HG03175 (cell line): ENCODE measurements at regions not wholly inside any gene's neighbourhood (a gene's known extent, or its start where the extent isn't known, plus 50 kb on each side); places are given as distances from the start of the nearest gene placed in this dataset.

Experiments
- ATAC-seq: cut with Tn5 transposase; IDR thresholded peaks from one replicate; pipeline ENCODE4 v1.9.1; 2021; ENCODE audit warnings: mild to moderate bottlenecking, moderate library complexity; ENCODE audit not compliant: unreplicated experiment

DNA sequence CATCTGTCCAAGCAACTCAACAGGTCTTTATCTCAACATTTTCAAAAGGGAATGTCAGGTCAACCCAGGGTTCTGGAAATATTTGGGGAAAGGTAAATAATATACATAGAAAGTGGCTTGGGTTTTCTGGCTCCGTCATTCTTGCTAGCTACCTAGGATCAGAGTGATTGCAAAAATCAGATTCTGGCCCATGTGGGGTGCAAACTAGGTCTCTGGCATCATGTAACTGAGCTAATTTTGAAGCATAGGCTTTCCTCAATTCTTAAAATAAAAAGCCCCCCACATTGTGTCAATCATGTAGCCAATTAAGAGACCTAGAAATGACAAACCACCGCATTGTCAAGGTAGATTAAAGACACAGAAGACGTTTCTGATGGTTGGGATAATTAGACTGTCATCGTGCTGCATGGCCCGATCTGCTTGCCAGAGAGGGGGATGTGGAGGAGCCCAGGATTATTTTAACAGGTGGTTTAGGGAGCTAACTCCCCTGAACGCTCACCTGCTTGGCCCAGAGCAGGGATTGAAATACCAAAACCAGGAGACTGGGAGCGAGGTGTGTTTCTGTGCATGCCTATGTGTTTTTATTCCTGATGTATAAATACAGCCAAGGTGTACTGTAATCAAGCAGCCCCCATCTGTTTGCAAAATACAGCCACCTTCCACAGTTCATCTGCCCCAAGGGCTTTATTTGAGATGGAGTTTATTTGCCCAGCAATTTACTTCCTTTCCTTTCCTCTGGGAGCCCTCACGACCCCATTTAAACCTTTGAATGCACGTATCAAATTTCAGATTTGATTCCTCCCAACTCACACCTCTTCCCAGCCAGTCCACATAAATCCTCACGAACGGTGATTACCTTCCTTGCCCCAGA is 189.5 kb downstream of the TTC8 start:
- no peak for ATAC-seq

DNA sequence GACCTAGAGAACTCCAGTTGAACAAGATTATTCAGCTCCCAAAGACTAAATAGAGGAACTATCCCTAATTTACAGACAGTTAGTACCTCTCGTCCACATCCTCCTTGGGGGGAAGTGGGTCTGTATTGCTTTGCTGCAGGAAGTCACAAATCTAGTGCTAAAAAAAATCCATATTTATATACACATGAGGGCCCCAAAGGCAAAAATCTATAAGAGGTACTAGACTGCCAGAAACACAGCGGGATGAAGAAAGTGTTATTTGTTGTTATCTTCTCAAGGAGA is 190.1 kb downstream of the TTC8 start:
- no peak for ATAC-seq

DNA sequence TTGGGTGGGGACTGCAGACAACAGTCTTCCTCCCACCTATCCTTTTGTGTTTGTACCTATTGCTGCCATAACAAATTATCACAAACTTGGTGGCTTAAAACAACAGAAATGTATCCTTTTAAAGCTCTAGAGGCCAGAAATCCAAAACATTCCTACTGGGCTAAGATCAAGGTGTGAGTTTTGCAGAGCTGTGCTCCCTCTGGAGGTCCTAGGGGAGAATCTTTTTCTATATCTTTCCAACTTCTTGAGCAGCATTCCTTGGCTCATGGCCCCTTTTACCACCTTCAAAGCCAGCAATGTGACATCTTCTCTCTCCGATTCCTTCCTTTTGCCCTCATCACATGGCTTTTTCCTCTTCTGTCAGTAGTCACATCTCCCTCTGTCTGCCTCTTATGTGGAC is 190.6 kb downstream of the TTC8 start:
- no peak for ATAC-seq

DNA sequence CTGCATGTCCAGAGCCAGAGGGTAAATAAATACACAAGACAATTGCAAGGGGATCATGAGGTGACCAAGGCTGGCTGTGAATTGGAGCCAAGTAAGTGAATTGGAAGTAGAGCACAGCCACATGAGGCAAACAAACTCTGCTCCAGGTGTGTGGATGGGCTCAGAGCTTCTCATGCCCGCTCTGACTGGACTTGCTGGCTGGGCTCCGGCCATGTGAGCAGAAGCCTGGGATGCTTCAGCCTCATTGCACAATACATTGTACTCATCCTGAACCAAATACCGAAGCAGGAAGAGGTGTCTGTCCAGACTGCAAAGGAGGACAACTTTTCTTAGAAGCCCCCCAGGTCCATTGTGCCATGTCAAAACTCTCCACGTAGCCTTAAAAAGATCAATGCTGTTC is 193.0 kb downstream of the TTC8 start:
- no peak for ATAC-seq

DNA sequence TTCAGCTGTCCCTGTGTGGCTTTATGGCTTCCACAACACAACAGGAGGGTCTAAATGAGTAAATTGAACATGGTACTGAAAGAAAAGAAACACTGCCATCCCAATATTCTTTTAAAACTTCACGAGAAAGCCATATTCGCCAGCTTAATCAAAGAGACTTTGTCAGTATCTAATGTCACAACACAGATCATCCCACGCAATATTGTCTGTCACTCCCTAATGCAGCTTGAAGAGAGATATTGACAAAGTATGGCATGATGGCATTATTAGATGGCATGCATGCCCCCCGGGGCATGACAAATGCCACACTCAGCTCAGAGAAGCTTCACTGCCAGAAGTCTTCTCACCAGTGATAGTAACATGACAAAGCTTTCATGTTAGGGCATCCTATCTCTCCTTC is 197.8 kb downstream of the TTC8 start:
- ATAC-seq = no peak

DNA sequence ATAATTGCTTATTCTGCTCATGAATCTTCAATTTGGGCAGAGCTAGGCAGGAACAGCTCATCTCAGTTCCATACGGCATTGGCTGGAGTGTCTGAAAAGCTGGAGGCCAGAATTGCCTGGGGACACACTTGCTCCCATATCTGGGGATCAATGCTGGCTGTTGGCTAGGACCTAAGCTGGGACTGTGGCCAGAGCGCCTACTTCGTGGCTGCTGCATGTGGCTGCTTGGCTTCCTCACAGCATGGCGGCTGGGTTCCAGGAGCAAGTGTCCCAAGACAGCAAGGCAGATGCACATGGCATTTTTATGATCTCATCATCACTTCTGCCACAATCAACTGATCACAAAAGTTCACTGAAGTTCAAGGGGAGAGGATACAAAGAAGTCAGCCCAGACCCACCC is 200.2 kb downstream of the TTC8 start:
- ATAC-seq = no peak

DNA sequence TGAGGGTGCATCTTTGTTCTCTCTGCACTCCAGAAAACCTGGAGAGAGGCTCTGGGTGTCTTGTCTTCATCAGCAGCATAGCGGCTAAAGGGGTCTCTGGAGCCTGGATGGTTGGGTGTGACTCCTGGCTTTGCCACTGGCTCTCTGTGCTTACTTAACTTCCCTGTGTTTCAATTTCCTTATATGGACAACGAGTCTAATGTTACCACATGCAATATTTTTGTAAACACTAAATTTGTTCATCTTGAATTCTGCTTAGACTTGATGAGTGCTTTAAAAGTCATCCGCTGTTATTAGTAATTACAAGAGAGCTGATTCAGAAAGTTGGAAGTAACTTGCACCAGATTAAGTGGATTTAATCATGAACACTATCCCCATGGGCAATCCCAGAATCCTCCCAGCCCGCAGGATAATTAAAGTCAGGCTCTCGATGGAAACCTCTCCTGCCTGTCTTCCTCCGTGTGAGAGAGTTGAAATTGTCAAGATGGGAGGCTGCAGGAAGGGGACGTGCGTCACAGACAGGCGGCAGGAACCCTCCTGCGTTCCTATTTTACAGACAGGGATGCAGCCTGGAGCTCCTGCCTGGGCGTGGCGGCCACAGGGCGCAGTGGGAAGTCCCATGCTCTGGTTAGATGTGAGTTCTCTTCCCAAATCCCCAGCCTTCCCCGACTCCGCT is 201.2 kb downstream of the TTC8 start:
- no peak for ATAC-seq

DNA sequence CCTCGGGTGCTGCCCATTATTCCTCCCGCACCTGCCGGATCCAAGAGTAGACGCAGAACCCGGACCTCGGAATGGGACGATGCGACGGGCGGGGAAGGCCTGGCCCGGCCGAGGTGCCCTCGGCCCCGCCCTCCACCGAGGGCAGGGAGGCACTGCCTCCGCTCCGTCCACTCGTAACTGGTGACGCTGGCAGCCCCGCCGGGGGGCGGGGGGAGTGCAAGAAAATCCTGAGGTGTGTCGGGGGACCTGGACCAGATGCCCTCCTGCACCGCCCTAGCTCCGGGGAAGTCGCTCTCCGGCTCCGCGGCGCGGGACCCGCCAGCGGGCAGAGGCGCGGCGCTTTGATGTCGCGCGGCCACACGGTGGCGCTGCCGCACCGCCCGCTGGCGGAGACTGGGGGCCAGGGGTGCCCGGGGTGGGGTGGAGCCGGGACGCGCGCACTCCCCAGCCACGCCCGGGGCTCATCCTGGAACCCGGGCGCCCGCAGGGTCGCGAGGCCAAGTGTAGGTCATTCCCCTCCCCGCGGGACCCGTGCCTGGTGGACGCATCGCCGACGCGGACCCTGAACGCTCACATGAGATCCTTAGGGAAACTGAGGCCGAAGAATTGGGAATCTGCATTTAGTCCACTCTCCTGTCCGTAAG is 202.8 kb downstream of the TTC8 start:
- peak; percentile 86 for ATAC-seq

DNA sequence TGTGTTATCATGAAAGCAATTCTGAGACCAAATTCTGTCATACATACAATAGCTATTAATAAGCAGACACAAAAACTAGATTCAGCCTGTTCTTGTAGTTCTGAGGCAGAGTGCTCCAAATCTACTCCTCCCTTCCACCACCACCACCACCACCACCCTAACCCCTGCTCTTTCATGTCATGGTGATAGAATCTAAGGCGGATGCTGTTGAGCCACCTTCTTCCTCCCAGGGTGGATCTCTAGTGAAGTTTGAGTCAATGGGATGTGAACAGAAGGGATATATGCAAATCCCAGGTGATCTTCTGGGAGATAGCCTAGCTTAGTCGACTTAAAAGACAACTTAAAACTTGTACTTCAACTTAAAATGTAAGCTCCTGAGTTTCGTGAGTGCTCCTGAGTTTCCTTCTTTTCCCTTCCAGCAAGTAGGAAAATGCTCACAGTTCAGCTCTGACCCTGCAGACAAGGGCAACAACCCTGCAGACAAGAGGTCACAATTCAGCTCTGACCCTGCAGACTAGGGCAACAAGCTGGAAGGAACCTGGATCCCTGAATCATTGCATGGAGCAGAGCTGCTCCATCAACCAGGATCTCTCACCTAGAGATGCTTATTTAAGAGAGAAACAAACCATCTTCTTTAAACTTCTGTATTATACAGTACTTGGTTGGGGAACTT is 204.1 kb downstream of the TTC8 start:
- ATAC-seq = no peak

DNA sequence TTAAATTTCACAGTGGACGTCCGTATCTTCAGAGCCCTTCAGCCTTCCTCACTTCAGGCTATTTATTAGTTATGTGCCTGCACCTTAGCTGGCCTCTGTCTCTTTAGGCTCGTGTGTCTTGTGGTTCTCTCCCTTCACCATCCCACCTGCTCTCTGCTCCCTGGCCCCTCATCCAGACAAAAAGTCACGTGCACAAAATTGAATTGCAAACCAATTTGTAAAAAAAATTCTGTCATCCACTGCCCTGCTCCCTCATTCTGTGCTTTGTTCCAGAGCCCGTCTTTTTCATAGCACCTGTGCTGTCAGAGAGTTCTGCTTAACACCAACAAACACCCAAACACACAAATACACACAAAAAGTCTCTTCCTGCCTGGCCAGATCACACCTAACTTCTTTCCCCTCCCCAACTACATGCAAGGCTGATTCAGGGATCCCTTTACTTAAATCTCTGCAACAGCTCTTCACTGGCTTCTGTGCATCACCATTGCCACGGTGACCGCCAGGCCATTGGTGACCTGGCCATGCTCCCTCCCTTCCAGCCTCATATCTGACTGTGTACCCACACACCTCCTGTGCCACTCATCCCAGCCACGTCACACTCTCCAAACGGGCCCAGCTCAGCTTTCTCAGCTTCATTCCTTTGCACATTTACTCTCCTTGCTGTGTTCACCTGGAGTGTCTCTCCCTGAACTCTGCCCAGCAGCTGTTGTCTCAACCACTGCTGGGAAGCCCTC is 205.7 kb downstream of the TTC8 start:
- no peak for ATAC-seq

DNA sequence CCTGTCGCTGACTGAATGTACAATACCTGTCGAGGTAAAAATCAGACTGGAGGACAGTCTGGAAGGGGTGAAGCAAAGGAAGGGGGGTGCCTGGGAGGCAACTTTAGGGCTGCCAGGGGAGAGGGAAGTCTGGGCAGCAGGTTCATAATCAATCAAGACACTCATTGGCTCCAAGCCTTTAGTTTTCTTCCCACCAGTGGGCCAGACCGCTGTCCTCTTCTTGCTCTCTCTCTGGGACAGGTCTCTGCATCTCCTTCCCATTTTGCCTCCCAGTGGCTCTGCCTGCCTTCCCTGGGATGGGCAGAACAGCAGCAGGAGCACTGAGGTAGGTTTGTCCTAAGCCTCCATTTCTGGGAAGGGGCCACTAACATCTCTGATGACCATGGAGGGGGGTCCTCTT is 206.5 kb downstream of the TTC8 start:
- ATAC-seq = no peak

DNA sequence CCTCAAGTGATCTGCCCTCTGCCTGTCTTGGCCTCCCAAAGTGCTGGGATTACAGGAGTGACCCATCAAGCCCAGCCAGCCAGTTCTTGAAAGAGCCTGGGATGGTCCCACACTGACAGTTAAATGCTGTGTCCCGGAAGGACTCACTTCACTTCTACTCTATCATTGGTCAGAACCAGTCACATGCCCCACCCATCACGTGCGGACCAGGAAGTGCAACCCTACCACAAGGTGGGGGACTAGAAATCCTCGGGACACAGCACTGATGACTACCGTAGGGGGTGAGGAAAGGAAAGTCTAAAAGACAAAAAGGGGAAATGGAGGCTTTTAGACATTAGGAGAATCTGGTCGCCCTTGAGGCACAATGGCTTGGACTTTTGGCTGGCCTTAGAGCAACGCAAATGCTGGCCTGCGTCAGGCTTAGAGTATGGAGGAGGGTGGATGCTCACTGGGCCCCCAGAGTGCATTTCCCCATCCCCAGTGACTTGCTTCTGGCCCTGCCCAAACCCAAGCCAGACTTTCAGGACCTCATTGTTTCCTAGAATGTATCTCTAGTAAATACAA is 207.7 kb downstream of the TTC8 start:
- ATAC-seq = no peak

DNA sequence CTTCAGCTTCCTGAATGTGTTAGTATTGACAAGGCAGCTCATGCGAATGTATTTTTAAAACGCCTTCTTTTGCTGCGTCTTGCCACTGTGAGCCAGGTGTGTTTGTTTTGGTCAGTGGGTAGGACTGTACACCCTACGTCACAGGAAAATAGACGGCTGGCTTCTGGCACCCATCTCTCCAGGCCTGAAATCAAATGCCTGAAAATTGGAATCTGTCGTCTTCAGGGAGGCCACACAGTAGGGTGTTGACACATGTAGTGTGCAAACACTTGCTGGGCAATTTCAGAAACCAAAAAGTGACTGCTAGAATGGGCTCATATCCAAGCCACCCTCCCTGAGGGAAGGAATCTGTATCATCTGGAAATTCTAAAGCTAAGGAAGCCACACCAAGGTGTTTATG is 209.3 kb downstream of the TTC8 start:
- ATAC-seq = no peak

DNA sequence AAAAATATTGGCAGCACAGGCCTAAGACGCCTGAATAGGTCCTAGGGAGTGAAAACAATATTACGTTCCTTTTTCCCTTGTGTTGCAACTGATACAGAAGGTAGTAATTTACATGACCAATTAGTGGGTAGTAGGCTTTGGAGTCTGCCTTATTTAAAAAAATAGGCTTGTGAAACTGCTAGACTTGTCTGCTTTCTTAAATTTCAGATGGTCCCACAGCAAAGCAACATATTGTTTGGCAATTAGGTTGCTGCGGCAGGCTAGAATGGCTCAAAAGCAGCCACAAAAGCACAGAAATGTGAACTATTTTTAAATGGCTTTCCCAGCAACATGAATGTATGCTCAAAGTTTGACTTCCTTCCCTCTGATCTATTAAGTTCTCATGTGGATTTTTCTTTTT is 211.9 kb downstream of the TTC8 start:
- no peak for ATAC-seq

DNA sequence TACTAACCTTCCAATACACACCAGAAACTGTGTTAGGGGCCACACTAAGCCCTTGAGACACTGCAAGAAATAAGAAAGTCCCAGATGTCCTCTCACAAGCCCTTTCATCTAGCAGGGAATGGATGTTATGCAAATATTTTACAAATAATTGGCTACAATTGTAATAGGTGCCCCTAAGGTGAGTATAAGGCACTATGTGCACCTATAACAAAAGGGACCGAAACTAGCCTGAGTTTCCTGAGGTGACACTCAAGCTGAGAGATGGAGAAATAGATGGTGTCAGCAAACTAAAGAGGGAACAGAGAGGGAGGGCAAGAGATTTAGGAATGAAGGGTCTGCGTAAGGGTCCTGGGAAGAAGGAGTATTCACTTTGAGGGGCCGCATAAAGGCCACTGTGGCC is 212.6 kb downstream of the TTC8 start:
- no peak for ATAC-seq

DNA sequence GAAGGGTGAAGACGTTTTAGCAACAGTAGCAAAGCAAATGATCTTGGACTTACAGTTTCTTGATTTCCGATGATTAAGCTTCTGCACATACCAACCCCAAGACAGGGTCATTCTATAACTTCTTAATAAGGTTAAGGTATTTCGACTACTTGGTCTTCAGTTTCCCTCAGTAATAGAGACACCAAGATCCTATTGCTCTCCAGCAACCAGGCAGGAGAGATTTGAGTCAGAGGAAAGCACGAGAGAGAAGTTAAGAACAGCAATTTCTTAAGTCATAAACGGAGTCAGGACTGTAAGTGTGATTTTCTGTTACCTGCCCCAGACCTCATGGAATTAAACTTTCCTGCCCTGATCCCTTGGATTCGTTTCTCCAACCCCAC is 215.6 kb downstream of the TTC8 start:
- peak; percentile 19 for ATAC-seq

DNA sequence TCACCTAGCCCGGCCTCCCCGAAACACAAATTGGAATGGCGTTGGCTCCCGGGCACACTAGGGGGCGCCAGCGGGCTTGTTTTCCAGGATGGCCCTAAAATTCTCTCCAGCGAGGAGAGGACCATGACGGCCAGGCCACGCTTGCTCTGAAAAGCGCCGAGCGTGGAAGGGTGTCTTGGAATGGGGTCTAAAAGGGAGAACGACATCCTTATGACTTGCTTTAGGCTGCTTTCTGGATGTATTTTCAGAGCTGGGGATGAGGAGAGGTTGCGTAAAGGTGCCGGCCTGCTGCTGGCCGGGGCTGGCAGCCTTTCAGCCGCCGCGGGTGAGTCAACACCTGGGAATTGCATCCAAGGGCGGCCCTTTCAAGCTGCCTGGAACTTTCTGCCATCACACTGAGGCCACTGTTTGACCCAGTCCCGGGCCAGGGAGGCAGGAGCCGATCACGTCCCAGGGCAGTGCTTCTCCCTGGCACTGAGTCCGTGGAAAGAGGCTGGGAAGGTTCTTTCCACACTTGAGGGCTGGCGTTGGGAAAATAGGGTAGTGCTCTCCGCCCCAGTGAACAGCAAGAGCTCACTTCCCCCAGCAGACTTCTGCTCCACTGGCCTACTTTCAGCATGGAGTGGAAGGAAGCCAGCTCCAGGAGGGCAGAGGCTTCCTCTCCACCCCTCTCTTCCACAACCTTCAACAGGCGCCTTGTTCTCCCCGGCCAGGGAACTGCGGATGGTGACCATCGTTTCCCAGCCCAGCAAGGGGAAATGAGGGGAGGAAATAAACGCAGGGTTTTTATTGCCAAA is 216.2 kb downstream of the TTC8 start:
- peak; percentile 86 for ATAC-seq

DNA sequence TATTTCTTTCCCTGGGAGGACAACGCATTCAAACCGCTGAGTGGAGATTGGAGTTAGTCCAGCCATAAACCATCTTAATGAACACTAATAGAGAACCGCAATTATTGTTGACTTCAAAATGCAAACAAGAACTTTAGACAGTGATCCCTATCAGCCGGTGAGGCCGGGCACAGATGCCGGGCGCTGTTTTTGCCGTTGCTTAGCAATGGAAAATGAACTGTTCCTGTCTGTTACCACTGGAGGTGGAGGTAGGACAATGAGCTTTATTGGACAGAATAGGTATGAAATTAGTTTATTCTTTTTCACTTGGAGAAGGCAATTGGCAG is 216.8 kb downstream of the TTC8 start:
- ATAC-seq = no peak

DNA sequence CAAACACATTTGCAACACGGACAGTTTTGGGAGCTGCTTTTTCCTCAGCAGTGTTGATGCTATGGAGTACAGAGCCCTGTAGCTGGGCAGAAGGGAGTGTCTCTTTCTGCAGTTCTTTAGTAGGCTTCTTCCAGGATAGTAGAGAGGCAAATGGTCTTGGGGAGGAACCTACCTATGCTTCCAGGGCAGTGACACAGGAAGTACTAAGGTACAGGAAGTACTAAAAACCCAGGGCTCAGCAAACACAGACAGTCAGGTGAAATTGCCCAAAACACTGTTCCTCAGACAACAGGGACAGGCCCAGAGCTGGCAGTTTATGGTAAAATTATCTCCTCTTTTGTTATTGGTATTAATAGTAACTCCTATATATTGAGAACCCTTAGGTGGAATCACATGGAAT is 217.6 kb downstream of the TTC8 start:
- ATAC-seq = no peak

DNA sequence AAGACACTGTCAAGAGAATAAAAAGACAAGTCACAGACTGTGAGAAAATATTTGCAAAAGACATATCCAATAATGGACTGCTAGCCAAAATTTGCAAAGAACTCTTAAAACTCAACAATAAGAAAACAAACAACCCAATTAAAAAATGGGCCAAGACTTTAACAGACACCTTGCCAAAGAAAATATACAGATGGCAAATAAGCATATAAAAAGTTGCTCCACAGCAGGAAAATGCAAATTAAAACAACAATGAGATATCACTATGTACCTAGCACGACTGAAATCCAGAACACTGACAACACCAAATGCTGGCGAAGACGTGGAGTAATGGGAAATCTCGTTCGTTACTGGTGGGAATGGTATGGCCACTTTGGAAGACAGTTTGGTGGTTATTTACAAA is 228.9 kb downstream of the TTC8 start:
- no peak for ATAC-seq
